ENCODE measurements at regions not wholly inside any gene's neighbourhood (a gene's known extent, or its start where the extent isn't known, plus 50 kb on each side); places are given as distances from the start of the nearest gene placed in this dataset.

- no peaks in the 10 kb centered on the region for H3K9me2 ChIP-seq
- no peak overlapping the region for H3K4me3 ChIP-seq (ENCODE audit: low read depth in 2 of 2, low read length in 1 of 2)
- WGBS (ENCODE audit: low lambda C conversion rate) = 84% methylated on average over 22 of the region's 22 CpGs
- no peaks in the 10 kb centered on the region for H4K20me1 ChIP-seq (ENCODE audit: insufficient read depth)
- H2AFZ ChIP-seq (ENCODE audit: low read depth) = no peak overlapping the region
- no peaks in the 10 kb centered on the region for H3K9me3 ChIP-seq
- H3K4me2 ChIP-seq = no peak overlapping the region
- no peaks in the 10 kb centered on the region for H3K36me3 ChIP-seq (replicated peaks in 1 of 2; ENCODE audit: control insufficient read depth in 1 of 2, insufficient read depth in 2 of 2, low read length in 1 of 2)
- CTCF ChIA-PET = interaction anchor here (0.6 to 1.1 kb wide), 4 partner anchors 9 to 315 kb away, joined by 3 to 4 read pairs (median 4); no protein-coding TSS in a partner anchor
- H3K27ac ChIP-seq (ENCODE audit: low read depth in 2 of 2, low read length in 1 of 2) = no peak overlapping the region
- POLR2A ChIA-PET = interaction anchor here (0.7 kb wide), 1 partner anchor 199 kb away, joined by 3 read pairs; no protein-coding TSS in a partner anchor
- no peak overlapping the region for H3K9ac ChIP-seq
- no peaks in the 10 kb centered on the region for H3F3A ChIP-seq (replicated peaks; ENCODE audit: insufficient read depth)
- TF ChIP-seq SMC3 (IDR thresholded peaks at IDR 0.05; ENCODE audit: low read depth, low read length) = peak; percentile 33; the same call in 1 of the 2 replicates
- TF ChIP-seq CTCF (IDR thresholded peaks at IDR 0.05) = peak; percentile 34; the same call in 1 of the 2 replicates
- TF ChIP-seq RAD21 (IDR thresholded peaks at IDR 0.05; ENCODE audit: low read length) = peak; percentile 65
- TF ChIP-seq RFX5 (IDR thresholded peaks at IDR 0.05; ENCODE audit: low read length) = no peak
- peak; percentile 42 for DNase-seq
- peaks cover 0 to 7% of the 10 kb centered on the region in 2 experiments; a peak in 1 of 4 replicates for H3K4me1 ChIP-seq (ENCODE audit: control insufficient read depth in 1 of 2, insufficient read depth in 2 of 2, low read depth in 1 of 2, low read length in 1 of 2)
- no peaks in the 10 kb centered on the region for H3K27me3 ChIP-seq (ENCODE audit: insufficient read depth)
- no peaks in the 10 kb centered on the region for H3K79me2 ChIP-seq (ENCODE audit: insufficient read depth)
Observed at GRCh38 chr18:26621161-26622026, 73.0 kb upstream of the KCTD1 start.

GRCh38 chr18:26619350-26619749 is 71.0 kb upstream of the KCTD1 start:
- no peaks in the 10 kb centered on the region for H4K20me1 ChIP-seq (ENCODE audit: insufficient read depth)
- no peak overlapping the region for H3K4me3 ChIP-seq (ENCODE audit: low read depth in 2 of 2, low read length in 1 of 2)
- ChIA-PET POLR2A (no interaction called here), CTCF (interaction anchor here (0.6 kb wide), 1 partner anchor 239 kb away, joined by 3 read pairs; no protein-coding TSS in a partner anchor)
- no peaks in the 10 kb centered on the region for H3F3A ChIP-seq (replicated peaks; ENCODE audit: insufficient read depth)
- H3K27ac ChIP-seq (ENCODE audit: low read depth in 2 of 2, low read length in 1 of 2) = no peak overlapping the region
- no peak overlapping the region for H3K9ac ChIP-seq
- TF ChIP-seq RAD21 (IDR thresholded peaks at IDR 0.05; ENCODE audit: low read length) (no peak), IRF3 (IDR thresholded peaks at IDR 0.05; ENCODE audit: low read depth, low read length) (no peak), RCOR1 (IDR thresholded peaks at IDR 0.05; ENCODE audit: low read length) (no peak), ZBTB33 (IDR thresholded peaks at IDR 0.05; ENCODE audit: borderline replicate concordance, low read depth) (no peak), MAX (IDR thresholded peaks at IDR 0.05; ENCODE audit: low read depth) (no peak), FOXM1 (IDR thresholded peaks at IDR 0.05; ENCODE audit: low read depth) (no peak)
- no peak overlapping the region for H2AFZ ChIP-seq (ENCODE audit: low read depth)
- no peak for DNase-seq
- no peaks in the 10 kb centered on the region for H3K9me2 ChIP-seq
- no peaks in the 10 kb centered on the region for H3K27me3 ChIP-seq (ENCODE audit: insufficient read depth)
- H3K79me2 ChIP-seq (ENCODE audit: insufficient read depth) = no peaks in the 10 kb centered on the region
- peaks cover 0 to 7% of the 10 kb centered on the region in 2 experiments; a peak in 1 of 4 replicates for H3K4me1 ChIP-seq (ENCODE audit: control insufficient read depth in 1 of 2, insufficient read depth in 2 of 2, low read depth in 1 of 2, low read length in 1 of 2)
- WGBS (ENCODE audit: low lambda C conversion rate) = 76% methylated on average over 6 of the region's 6 CpGs
- H3K4me2 ChIP-seq = no peak overlapping the region
- no peaks in the 10 kb centered on the region for H3K9me3 ChIP-seq
- H3K36me3 ChIP-seq (replicated peaks in 1 of 2; ENCODE audit: control insufficient read depth in 1 of 2, insufficient read depth in 2 of 2, low read length in 1 of 2) = no peaks in the 10 kb centered on the region

Data from SK-N-SH (cell line).